ENCODE measurements at regions not wholly inside any gene's neighbourhood (a gene's known extent, or its start where the extent isn't known, plus 50 kb on each side); places are given as distances from the start of the nearest gene placed in this dataset.

DNA sequence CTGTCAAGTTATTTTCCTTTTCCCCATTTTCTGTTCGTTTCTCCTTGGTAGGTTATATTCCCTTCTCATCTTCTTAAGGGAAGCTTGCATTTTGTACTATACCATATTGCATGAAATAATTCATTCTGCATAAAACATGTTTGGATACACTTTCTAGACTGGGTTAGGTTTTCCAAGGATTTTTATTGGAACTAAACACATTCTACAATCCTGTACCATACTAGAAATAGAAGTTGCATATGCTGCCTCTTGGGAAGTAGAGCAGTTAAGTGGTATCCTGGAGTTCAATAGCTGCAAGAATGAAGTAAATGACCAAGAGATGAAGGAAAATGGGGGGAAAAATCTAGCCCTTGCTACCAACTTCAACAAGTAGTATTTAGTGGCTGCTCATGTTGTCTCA, 393.7 kb upstream of the SLIT2 start:
- no peak for FAIRE-seq
- DNase-seq (ENCODE audit: insufficient read length, low spot score): no peak
- TF ChIP-seq, protein P1, sequence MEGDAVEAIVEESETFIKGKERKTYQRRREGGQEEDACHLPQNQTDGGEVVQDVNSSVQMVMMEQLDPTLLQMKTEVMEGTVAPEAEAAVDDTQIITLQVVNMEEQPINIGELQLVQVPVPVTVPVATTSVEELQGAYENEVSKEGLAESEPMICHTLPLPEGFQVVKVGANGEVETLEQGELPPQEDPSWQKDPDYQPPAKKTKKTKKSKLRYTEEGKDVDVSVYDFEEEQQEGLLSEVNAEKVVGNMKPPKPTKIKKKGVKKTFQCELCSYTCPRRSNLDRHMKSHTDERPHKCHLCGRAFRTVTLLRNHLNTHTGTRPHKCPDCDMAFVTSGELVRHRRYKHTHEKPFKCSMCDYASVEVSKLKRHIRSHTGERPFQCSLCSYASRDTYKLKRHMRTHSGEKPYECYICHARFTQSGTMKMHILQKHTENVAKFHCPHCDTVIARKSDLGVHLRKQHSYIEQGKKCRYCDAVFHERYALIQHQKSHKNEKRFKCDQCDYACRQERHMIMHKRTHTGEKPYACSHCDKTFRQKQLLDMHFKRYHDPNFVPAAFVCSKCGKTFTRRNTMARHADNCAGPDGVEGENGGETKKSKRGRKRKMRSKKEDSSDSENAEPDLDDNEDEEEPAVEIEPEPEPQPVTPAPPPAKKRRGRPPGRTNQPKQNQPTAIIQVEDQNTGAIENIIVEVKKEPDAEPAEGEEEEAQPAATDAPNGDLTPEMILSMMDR (IDR thresholded peaks at IDR 0.05; ENCODE audit: insufficient read depth, missing control alignments): no peak

DNA sequence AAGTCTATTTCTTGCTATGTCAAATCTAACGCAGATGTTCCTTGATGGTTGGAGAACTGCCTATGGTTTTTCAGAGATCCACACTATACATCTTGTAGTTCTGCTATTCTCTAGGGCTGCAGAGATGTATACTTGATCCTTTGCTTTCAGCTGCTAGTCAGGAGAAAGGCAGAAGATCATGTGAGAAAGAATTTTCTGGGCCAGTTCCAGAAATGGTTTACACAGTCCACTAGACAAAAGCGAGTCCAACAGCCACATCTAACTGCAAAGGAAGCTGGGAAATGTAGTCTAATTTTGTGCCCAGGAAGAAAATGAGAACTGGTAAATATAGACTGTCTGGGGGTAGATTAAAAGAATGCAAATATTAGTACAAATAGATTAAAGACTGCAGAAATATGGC, 394.3 kb upstream of the SLIT2 start:
- FAIRE-seq (no peak), DNase-seq (ENCODE audit: insufficient read length, low spot score) (no peak)
- TF ChIP-seq, protein P1 (IDR thresholded peaks at IDR 0.05; ENCODE audit: insufficient read depth, missing control alignments): no peak

DNA sequence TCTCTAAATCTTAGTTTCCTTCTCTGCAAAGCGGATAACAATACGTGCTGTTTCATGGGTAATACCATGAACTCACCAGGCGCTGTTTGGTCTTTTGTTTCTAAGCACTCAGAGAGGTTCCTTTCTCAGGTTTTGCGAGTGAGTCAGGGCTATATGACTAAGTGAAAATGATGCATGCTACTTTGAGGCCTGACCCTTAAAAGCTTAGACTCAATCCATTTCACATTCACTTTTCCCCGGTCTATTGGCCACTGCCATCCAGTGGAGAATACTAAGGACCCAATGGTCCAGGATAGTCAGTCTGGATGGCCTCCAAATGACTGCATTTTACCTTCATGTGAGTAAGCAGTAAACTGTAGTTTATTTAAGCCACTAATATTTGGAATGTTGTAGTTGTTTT, 400.8 kb upstream of the SLIT2 start:
- FAIRE-seq: no peak
- DNase-seq (ENCODE audit: insufficient read length, low spot score): no peak
- TF ChIP-seq, protein P1 (IDR thresholded peaks at IDR 0.05; ENCODE audit: insufficient read depth, missing control alignments): no peak

DNA sequence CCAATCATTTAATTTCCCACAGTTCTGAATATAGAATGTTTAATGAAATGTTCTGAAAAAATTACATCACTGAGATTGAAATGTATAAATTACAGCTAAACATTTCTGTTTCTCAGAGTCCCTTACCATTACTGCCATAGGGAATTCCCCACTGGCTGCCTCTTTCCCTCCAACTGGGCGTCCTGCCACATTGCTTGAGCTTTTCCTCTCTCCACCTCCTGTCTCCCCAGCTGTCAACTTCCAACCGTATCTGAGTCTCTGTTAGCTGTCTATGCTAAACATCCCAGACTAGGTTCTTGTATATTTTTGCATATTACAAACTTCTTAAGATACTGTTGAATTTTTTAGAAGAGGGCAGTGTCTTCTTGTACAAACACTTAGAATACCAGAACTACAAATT, 407.3 kb upstream of the SLIT2 start:
- FAIRE-seq (no peak), DNase-seq (ENCODE audit: insufficient read length, low spot score) (no peak)
- TF ChIP-seq, protein P1 (IDR thresholded peaks at IDR 0.05; ENCODE audit: insufficient read depth, missing control alignments): no peak

DNA sequence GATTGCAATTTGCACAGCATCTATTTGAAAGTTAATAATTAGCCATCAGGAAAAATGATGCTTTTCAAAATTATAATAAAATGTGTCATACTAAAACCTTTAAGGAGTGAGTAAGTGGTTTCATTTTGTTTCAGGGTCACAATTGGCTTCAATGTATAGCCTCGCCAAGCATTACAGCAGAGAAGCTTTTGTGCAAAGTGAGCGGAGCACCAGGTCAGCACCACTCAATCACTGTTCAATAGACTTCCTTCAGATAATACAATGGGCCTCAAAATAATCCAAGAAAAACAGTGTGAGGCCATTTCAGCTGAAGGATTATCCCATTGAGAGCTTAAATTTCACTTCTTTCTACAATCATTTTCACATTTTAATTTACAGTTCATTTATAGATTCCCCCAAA, 409.2 kb upstream of the SLIT2 start:
- FAIRE-seq (no peak), DNase-seq (ENCODE audit: insufficient read length, low spot score) (no peak)
- TF ChIP-seq, protein P1 (IDR thresholded peaks at IDR 0.05; ENCODE audit: insufficient read depth, missing control alignments): no peak

GRCh38 chr4:19838858-19839257, 412.8 kb upstream of the SLIT2 start:
- DNase-seq (ENCODE audit: insufficient read length, low spot score): no peak
- TF ChIP-seq, protein P1 (IDR thresholded peaks at IDR 0.05; ENCODE audit: insufficient read depth, missing control alignments): no peak
- no peak for FAIRE-seq

DNA sequence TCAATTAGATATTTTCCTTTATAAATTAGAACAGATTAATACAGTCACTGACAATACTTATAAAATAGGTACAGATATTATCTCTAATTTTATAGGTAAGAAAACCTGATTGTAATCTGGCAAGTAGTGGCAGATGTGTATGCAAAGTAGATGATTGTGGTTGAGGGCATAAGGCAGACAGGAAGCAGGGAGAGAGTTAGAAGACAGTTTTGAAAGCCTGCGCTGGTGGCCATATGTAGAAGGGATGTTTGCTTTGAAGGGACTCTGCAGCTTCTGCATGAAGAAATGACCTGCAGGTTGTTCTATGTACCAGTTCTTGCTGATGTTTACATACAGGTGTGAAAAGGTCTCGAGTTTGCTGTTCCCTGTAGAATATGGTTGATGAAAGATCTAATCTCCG, 416.3 kb upstream of the SLIT2 start:
- no peak for DNase-seq (ENCODE audit: insufficient read length, low spot score)
- no peak for FAIRE-seq
- TF ChIP-seq, protein P1 (IDR thresholded peaks at IDR 0.05; ENCODE audit: insufficient read depth, missing control alignments): no peak
